ENCODE measurements at regions not wholly inside any gene's neighbourhood (a gene's known extent, or its start where the extent isn't known, plus 50 kb on each side); places are given as distances from the start of the nearest gene placed in this dataset.

DNA sequence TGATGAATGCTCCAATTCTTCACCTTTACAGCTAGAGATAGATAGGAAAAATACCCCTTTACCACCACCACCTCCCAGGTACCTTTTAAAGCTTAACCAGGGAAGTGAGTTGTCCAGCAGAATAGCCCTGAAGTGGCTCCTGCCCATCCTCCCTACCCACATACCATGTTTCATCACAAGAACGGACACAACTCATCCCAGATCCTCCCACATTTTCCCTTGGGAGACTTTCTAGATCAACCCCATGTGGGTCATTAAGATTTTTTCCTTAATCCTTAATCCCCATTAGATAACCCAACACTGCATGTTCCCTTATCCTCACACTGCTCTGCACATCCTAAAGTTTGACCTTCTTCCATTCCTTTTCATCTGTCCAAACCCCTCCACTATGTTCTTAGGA lies 69.3 kb downstream of the CHST2 start:
- TF ChIP-seq, protein P1, sequence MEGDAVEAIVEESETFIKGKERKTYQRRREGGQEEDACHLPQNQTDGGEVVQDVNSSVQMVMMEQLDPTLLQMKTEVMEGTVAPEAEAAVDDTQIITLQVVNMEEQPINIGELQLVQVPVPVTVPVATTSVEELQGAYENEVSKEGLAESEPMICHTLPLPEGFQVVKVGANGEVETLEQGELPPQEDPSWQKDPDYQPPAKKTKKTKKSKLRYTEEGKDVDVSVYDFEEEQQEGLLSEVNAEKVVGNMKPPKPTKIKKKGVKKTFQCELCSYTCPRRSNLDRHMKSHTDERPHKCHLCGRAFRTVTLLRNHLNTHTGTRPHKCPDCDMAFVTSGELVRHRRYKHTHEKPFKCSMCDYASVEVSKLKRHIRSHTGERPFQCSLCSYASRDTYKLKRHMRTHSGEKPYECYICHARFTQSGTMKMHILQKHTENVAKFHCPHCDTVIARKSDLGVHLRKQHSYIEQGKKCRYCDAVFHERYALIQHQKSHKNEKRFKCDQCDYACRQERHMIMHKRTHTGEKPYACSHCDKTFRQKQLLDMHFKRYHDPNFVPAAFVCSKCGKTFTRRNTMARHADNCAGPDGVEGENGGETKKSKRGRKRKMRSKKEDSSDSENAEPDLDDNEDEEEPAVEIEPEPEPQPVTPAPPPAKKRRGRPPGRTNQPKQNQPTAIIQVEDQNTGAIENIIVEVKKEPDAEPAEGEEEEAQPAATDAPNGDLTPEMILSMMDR (IDR thresholded peaks at IDR 0.05), result no peak
- TF ChIP-seq POLR2A (IDR thresholded peaks at IDR 0.05), result no peak
